ENCODE measurements at regions not wholly inside any gene's neighbourhood (a gene's known extent, or its start where the extent isn't known, plus 50 kb on each side); places are given as distances from the start of the nearest gene placed in this dataset.

- TF ChIP-seq ZSCAN18 (CRISPR knock-in tag; IDR thresholded peaks at IDR 0.05) (no peak), ARID4B (CRISPR knock-in tag; IDR thresholded peaks at IDR 0.05; ENCODE audit: borderline replicate concordance) (no peak), JAZF1 (CRISPR knock-in tag; IDR thresholded peaks at IDR 0.05) (no peak), NFE2L1 (CRISPR knock-in tag; IDR thresholded peaks at IDR 0.05) (no peak), GTF2I (CRISPR knock-in tag; conservative IDR thresholded peaks at IDR 0.05) (no peak)
Observed at GRCh38 chr19:31120952-31121351, 228.3 kb downstream of the TSHZ3 start (continued).

GRCh38 chr19:31119951-31120690, 229.1 kb downstream of the TSHZ3 start:
- Mint-ChIP-seq H3K36me3 (no peaks in the 10 kb centered on the region), H3K4me1 (no peaks in the 10 kb centered on the region), H3K9me3 (peaks cover 8% of the 10 kb centered on the region; the same call in 1 of the 2 replicates), H3K27me3 (ENCODE audit: low read depth) (no peaks in the 10 kb centered on the region), H3K27ac (no peak overlapping the region), H3K4me3 (no peak overlapping the region)
- POLR2A ChIA-PET: interaction anchor here (0.6 kb wide), 1 partner anchor 96 kb away, joined by 5 read pairs; no protein-coding TSS in a partner anchor
- CTCF ChIA-PET: interaction anchor here (0.7 to 1.0 kb wide), 2 partner anchors 66 to 120 kb away, joined by 3 to 4 read pairs; no protein-coding TSS in a partner anchor
- DNase-seq (ENCODE audit: low spot score) (no peak), ATAC-seq (no peak)
- TF ChIP-seq ZBTB43 (CRISPR knock-in tag; IDR thresholded peaks at IDR 0.05): no peak
- no peak for TF ChIP-seq NFYB (CRISPR knock-in tag; conservative IDR thresholded peaks at IDR 0.05; ENCODE audit: low read depth)
- TF ChIP-seq CBFB (CRISPR knock-in tag; IDR thresholded peaks at IDR 0.05; ENCODE audit: low read depth): no peak
- TF ChIP-seq GRHL2 (CRISPR knock-in tag; IDR thresholded peaks at IDR 0.05; ENCODE audit: insufficient replicate concordance, severe bottlenecking): no peak
- no peak for TF ChIP-seq E2F5 (CRISPR knock-in tag; IDR thresholded peaks at IDR 0.05)
- no peak for TF ChIP-seq MLX (CRISPR knock-in tag; IDR thresholded peaks at IDR 0.05)
- TF ChIP-seq CREB1 (CRISPR knock-in tag; IDR thresholded peaks at IDR 0.05): no peak
- TF ChIP-seq GABPB1 (CRISPR knock-in tag; IDR thresholded peaks at IDR 0.05): no peak
- no peak for TF ChIP-seq E2F1 (CRISPR knock-in tag; IDR thresholded peaks at IDR 0.05)
- no peak for TF ChIP-seq MXD4 (CRISPR knock-in tag; IDR thresholded peaks at IDR 0.05; ENCODE audit: borderline replicate concordance)
- no peak for TF ChIP-seq SMAD4 (CRISPR knock-in tag; IDR thresholded peaks at IDR 0.05)
- no peak for TF ChIP-seq ATF6 (CRISPR knock-in tag; IDR thresholded peaks at IDR 0.05)
- no peak for TF ChIP-seq ZNF317 (CRISPR knock-in tag; IDR thresholded peaks at IDR 0.05; ENCODE audit: borderline replicate concordance, low read depth)
- no peak for TF ChIP-seq ESRRA (CRISPR knock-in tag; IDR thresholded peaks at IDR 0.05; ENCODE audit: borderline replicate concordance)
- no peak for TF ChIP-seq ZNF425 (CRISPR knock-in tag; conservative IDR thresholded peaks at IDR 0.05)
